Lower leg skin (tissue), 3 donors: ENCODE measurements at regions not wholly inside any gene's neighbourhood (a gene's known extent, or its start where the extent isn't known, plus 50 kb on each side); places are given as distances from the start of the nearest gene placed in this dataset.

Experiments used
- CTCF ChIP-seq, 3 donors: fragments of 450-650 bp; IDR thresholded peaks; one replicate each; pipeline ENCODE4 v1.5.1; 2016; ENCODE audit warnings: antibody characterized with exemption in 3 of 3, mild to moderate bottlenecking in 3 of 3, moderate library complexity in 2 of 3
- POLR2A ChIP-seq, 2 donors: fragments of 450-650 bp; IDR thresholded peaks; one replicate each; pipeline ENCODE4 v1.6.1; 2016 to 2017; ENCODE audit warnings: antibody characterized with exemption in 2 of 2, mild to moderate bottlenecking in 1 of 2, moderate library complexity in 1 of 2

GRCh38 chr7:142375710-142376313, 118.0 kb upstream of the PRSS58 start:
- TF ChIP-seq CTCF (IDR thresholded peaks at IDR 0.05), result no peak
- no peak for TF ChIP-seq POLR2A (IDR thresholded peaks at IDR 0.05)
